Retinal pigment epithelial cell (primary cell): ENCODE measurements at regions not wholly inside any gene's neighbourhood (a gene's known extent, or its start where the extent isn't known, plus 50 kb on each side); places are given as distances from the start of the nearest gene placed in this dataset.

Experiments used
- DNase-seq: peaks from one replicate; pipeline ENCODE4 v3.0.0-alpha.2; 2010; ENCODE audit warnings: low read depth
- H3K4me3 ChIP-seq: 2 replicates; pipeline ENCODE4 v1.5.1; 2011; ENCODE audit warnings: mild to moderate bottlenecking, low read length, control low read depth, moderate library complexity
- TF ChIP-seq, protein P1 (sequence below): conservative IDR thresholded peaks from 2 replicates; pipeline ENCODE4 v1.5.1; 2011; ENCODE audit warnings: low read depth, low read length, control low read depth, inconsistent platforms

DNA sequence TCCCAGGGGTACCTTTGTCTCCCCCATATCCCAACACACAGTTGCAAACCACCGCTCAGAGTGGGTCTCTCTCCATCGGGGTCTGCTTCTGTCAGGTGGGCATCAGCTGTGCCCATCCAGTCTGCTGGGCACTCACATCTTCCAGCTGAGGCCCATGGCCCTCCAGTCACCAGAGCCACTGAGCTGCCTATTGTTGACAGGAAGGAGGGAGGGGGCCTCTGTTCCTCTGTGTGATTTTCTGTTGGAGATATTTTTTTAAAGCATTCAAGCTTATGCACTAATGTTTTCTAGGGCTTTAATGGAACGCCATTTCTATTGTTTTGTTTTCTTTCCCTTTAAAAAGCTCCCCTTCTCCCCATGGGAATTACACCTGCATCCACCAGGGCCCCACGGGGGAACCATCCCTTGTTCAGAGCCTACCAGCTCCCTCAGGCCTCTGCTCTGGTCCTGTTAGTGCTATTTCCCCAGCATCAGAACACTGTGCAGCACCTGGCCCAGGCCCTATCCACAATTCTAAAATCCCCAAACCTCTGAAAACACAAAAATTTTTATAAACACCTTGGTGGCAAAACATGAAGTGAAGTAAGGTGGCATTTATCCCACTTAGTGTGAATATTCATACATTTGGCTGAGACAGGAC lies 326.2 kb downstream of the CD83 start:
- no peak overlapping the region for H3K4me3 ChIP-seq
- TF ChIP-seq, protein P1, sequence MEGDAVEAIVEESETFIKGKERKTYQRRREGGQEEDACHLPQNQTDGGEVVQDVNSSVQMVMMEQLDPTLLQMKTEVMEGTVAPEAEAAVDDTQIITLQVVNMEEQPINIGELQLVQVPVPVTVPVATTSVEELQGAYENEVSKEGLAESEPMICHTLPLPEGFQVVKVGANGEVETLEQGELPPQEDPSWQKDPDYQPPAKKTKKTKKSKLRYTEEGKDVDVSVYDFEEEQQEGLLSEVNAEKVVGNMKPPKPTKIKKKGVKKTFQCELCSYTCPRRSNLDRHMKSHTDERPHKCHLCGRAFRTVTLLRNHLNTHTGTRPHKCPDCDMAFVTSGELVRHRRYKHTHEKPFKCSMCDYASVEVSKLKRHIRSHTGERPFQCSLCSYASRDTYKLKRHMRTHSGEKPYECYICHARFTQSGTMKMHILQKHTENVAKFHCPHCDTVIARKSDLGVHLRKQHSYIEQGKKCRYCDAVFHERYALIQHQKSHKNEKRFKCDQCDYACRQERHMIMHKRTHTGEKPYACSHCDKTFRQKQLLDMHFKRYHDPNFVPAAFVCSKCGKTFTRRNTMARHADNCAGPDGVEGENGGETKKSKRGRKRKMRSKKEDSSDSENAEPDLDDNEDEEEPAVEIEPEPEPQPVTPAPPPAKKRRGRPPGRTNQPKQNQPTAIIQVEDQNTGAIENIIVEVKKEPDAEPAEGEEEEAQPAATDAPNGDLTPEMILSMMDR = no peak
- DNase-seq = no peak

DNA sequence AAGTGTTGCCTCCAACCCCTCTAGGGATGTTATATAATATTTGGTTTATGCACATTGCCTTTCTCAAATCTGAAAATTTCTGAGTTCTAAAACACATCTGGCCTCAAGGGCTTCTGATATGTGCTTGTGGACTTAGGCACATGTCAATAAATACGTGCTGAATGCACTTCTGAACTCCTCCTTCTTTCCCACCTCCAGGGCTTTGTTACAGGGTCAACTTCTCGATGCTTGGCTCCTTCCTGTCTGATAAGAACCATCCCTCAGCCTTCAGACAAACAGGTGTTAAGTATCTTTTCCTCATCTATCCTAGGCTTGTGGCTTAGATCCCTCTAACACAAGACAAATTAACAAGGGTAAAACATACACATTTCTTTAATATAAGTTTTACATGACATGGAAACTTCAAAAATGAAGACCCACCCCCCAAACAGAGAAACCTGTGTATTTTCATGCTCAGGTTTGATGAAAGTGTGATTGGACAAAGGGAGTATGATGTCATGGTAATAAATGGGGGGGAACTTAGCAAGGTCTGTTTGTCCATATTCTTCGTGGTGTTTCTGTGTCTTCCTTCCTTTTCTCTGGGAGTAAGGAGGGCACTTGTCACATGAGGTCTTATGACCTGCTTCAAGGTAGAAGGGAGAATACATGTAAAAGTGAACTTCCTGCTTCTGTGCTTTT lies 326.9 kb downstream of the CD83 start:
- DNase-seq = no peak
- no peak overlapping the region for H3K4me3 ChIP-seq
- TF ChIP-seq, protein P1 = no peak

DNA sequence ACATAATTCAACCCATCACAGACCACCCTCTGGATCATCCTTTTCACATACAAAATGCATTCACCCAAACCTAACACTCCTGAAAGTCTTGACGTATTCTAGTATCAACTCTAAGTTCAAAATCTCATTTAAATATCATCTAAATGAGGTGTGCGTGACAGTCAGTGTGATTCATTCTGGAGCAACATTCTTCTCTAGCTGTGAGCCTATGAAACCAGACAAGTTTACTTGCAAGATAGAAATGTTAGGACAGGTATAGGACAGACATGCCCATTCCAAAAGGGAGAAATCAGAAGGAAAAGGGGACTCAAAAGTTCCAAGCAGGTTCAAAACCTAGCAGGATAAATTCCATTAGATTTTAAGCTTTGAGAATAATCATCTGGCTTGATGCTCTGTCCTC lies 329.7 kb downstream of the CD83 start:
- no peak overlapping the region for H3K4me3 ChIP-seq
- TF ChIP-seq, protein P1 = no peak
- DNase-seq = no peak

DNA sequence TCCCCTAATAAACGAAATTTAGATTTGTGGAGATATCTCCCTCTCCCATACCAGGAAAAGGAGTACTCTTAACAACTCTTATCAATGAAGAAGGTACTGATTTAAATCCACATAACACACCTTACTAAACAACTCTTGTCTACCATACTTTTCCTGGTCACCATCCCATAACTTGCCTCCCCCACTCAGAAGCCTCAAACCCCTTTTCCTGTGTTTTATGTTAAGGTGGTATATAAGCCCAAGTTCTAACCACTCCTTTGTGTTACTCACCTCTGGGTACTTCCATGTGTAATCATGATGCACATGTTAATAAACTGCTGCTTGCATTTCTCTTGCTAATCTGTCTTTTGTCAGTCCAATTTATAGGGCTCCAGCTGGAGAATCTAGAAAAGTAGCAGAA lies 330.7 kb downstream of the CD83 start:
- DNase-seq = no peak
- H3K4me3 ChIP-seq = no peak overlapping the region
- TF ChIP-seq, protein P1 = no peak

DNA sequence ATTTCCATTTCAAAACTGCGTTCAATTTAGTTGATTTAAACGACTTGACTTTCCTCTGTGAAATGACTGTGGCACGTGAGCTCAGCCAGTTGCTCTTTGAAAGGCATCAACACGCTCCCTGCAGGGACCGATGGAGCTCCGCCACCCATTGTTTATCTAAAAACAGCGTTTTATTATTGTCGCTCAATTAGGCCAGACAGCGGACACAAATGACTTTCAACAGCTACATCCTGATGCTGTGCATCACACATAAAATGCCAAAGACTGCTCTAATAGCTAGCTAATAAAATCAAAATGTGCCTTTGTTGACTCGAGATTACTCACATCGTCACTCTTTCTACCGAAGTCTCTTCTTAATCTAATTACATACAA lies 332.5 kb downstream of the CD83 start:
- TF ChIP-seq, protein P1 = no peak
- DNase-seq = no peak
- no peak overlapping the region for H3K4me3 ChIP-seq

DNA sequence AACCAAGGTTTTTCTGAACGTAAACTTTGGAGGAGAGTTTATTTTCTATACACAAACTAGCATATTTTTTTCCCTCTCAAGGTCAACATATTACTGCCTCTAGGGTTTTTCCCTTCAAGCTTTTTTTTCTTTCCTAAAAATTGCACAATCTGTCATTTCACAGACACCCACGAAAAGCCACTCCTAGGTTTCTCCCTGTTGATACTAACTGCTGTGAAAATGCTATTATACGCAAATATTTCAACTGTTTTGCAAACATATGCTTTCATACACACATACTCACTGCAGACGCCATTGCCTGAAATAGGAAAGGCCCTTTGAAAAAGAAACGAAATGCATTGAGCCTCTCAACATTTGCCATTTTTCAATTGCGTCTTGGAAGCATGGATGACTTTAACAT lies 333.0 kb downstream of the CD83 start:
- TF ChIP-seq, protein P1 = no peak
- no peak for DNase-seq
- H3K4me3 ChIP-seq = no peak overlapping the region
